ENCODE measurements at regions not wholly inside any gene's neighbourhood (a gene's known extent, or its start where the extent isn't known, plus 50 kb on each side); places are given as distances from the start of the nearest gene placed in this dataset.

- TF ChIP-seq GATA2 (IDR thresholded peaks at IDR 0.05; ENCODE audit: low read depth, low read length) (no peak), GATA3 (IDR thresholded peaks at IDR 0.05; ENCODE audit: low read depth, low read length) (no peak)
Observed at GRCh38 chr4:117845270-117845669, 189.0 kb upstream of the NDST3 start.
